Endothelial cell of umbilical vein (primary cell): ENCODE measurements at regions not wholly inside any gene's neighbourhood (a gene's known extent, or its start where the extent isn't known, plus 50 kb on each side); places are given as distances from the start of the nearest gene placed in this dataset.

Source experiments
- BruUV-seq: library from RNA; stranded (reverse); fragments of 400-500 nt; replicated peaks from 2 replicates; lab custom pipeline; 2021; lab: Mats Ljungman, UMichigan
- CTCF ChIA-PET: fragments of 300-600, 350-600 bp; sonication (Branson Sonifier 250); formaldehyde crosslinking; loops from one replicate; lab custom pipeline; 2021; ENCODE audit warnings: antibody characterized with exemption, inconsistent platforms; lab: Charles Lee
- POLR2A ChIA-PET: fragments of 300-600, 350-600 bp; sonication (Branson Sonifier 250); formaldehyde crosslinking; loops from one replicate; lab custom pipeline; 2021; ENCODE audit warnings: antibody characterized with exemption, inconsistent platforms; lab: Charles Lee
- DNase-seq: peaks from one replicate; pipeline ENCODE4 v3.0.0-alpha.2; 2011; ENCODE audit warnings: low read depth, low spot score
- FAIRE-seq: peaks from 2 replicates; lab custom pipeline; 2011; peaks lifted over from hg19 to GRCh38; lab: Jason Lieb, UNC
- H2AFZ ChIP-seq: 2 replicates; pipeline ENCODE4 v1.6.0; 2012; ENCODE audit warnings: low read depth, low read length, control low read depth, inconsistent platforms
- H3K27ac ChIP-seq: 2 replicates; pipeline ENCODE4 v1.5.1; 2011; ENCODE audit warnings: low read depth, mild to moderate bottlenecking, control low read depth, low read length, moderate library complexity; ENCODE audit not compliant: insufficient read depth
- H3K27me3 ChIP-seq, 2 experiments: 2 replicates each; pipeline versions ENCODE4 v1.6.0 to v1.6.1; 2011; ENCODE audit warnings: low read length in 2 of 2, mixed read lengths in 1 of 2; ENCODE audit not compliant: control insufficient read depth in 2 of 2, insufficient read depth in 2 of 2
- H3K36me3 ChIP-seq, 2 experiments: 2 replicates in 1 of 2; 3 replicates in 1 of 2; pipeline ENCODE4 v1.5.1; 2011; ENCODE audit warnings: low read length in 2 of 2, mild to moderate bottlenecking in 1 of 2, moderate library complexity in 1 of 2; ENCODE audit not compliant: control insufficient read depth in 2 of 2, insufficient read depth in 2 of 2; ENCODE audit errors: extremely low read depth in 1 of 2
- H3K4me1 ChIP-seq: 3 replicates; pipeline ENCODE4 v1.5.1; 2011; ENCODE audit warnings: mild to moderate bottlenecking, low read length; ENCODE audit not compliant: control insufficient read depth, insufficient read depth; ENCODE audit errors: extremely low read depth
- H3K4me2 ChIP-seq: 2 replicates; pipeline ENCODE4 v1.6.1; 2011; ENCODE audit warnings: low read length, control low read depth, mixed read lengths; ENCODE audit not compliant: insufficient read depth
- H3K4me3 ChIP-seq, 3 experiments: fragments of 200-600 bp in 1 of 3; sonication (generic), shearing (Covaris generic) in 1 of 3; replicated peaks in 1 of 3; 2 replicates each; pipeline ENCODE4 v1.5.1; 2011 to 2016; ENCODE audit warnings: control low read depth in 3 of 3, low read length in 3 of 3, mild to moderate bottlenecking in 2 of 3, inconsistent platforms in 1 of 3, low read depth in 1 of 3, moderate library complexity in 1 of 3; ENCODE audit not compliant: insufficient read depth in 1 of 3
- H3K79me2 ChIP-seq: 2 replicates; pipeline ENCODE4 v1.6.0; 2012; ENCODE audit warnings: low read length, inconsistent platforms; ENCODE audit not compliant: control insufficient read depth, insufficient read depth
- H3K9ac ChIP-seq: replicated peaks from 2 replicates; pipeline ENCODE3; 2011; ENCODE audit warnings: low read length, control low read depth; ENCODE audit not compliant: insufficient read depth; ENCODE audit errors: extremely low read depth
- H3K9me1 ChIP-seq: replicated peaks from 3 replicates; pipeline ENCODE4 v1.6.0; 2011; ENCODE audit warnings: mild to moderate bottlenecking, low read length; ENCODE audit not compliant: control insufficient read depth, insufficient read depth; ENCODE audit errors: extremely low read depth
- H3K9me3 ChIP-seq: replicated peaks from 2 replicates; pipeline ENCODE4 v1.5.1; 2012; ENCODE audit warnings: low read length, inconsistent platforms; ENCODE audit not compliant: control insufficient read depth, insufficient read depth
- H4K20me1 ChIP-seq: replicated peaks from 2 replicates; pipeline ENCODE3; 2011; ENCODE audit warnings: mild to moderate bottlenecking, low read length; ENCODE audit not compliant: control insufficient read depth, insufficient read depth; ENCODE audit errors: extremely low read depth
- CTCF ChIP-seq, 2 donors: IDR thresholded peaks; 1 replicate in 1 of 2; 2 replicates in 1 of 2; pipeline ENCODE4 v1.5.1; 2011; ENCODE audit warnings: low read length in 2 of 2, mild to moderate bottlenecking in 2 of 2, moderate library complexity in 2 of 2, control low read depth in 1 of 2, inconsistent platforms in 1 of 2, low read depth in 1 of 2; ENCODE audit not compliant: insufficient read depth in 1 of 2; ENCODE audit errors: extremely low read depth in 1 of 2
- EZH2 ChIP-seq: IDR thresholded peaks from 2 replicates; pipeline ENCODE4 v1.6.1; 2012; ENCODE audit warnings: borderline replicate concordance, low read depth, mild to moderate bottlenecking, moderate library complexity, low read length, inconsistent platforms; ENCODE audit not compliant: severe bottlenecking
- FOS ChIP-seq: IDR thresholded peaks from 2 replicates; pipeline ENCODE4 v1.6.1; 2011; ENCODE audit warnings: mild to moderate bottlenecking, low read length, moderate library complexity, borderline replicate concordance; ENCODE audit not compliant: insufficient read depth
- GATA2 ChIP-seq: IDR thresholded peaks from 2 replicates; pipeline ENCODE4 v1.7.0; 2011; ENCODE audit warnings: low read depth, mild to moderate bottlenecking, moderate library complexity, mixed read lengths, low read length; ENCODE audit not compliant: insufficient read length, insufficient read depth
- JUN ChIP-seq: IDR thresholded peaks from 2 replicates; pipeline ENCODE4 v1.6.1; 2011; ENCODE audit warnings: borderline replicate concordance, low read depth; ENCODE audit not compliant: insufficient read length, insufficient read depth
- MAX ChIP-seq: IDR thresholded peaks from 2 replicates; pipeline ENCODE4 v1.6.1; 2011; ENCODE audit not compliant: insufficient read depth, insufficient read length
- MYC ChIP-seq: IDR thresholded peaks from one replicate; pipeline ENCODE4 v1.6.1; 2011; ENCODE audit warnings: mild to moderate bottlenecking, low read depth, low read length
- POLR2A ChIP-seq: IDR thresholded peaks from 2 replicates; pipeline ENCODE4 v1.6.1; 2012; ENCODE audit warnings: low read depth, mild to moderate bottlenecking, control low read depth, low read length
- POLR2AphosphoS5 ChIP-seq: IDR thresholded peaks from 2 replicates; pipeline ENCODE4 v1.6.1; 2012; ENCODE audit warnings: low read depth, mild to moderate bottlenecking, control low read depth, low read length, moderate library complexity; ENCODE audit not compliant: insufficient read depth
- dilution Hi-C: fragments of 300-500 bp; cut with MboI; formaldehyde crosslinking; loops from one replicate; pipeline ENCODE4 v1.15.0; 2019; ENCODE audit warnings: low sequenced_read_pairs; ENCODE audit not compliant: extremely low pct_ligation_motif_present
- intact Hi-C: fragments of 100-400 bp; cut with micrococcal nuclease; formaldehyde crosslinking; loops from one replicate; pipeline ENCODE4 v1.10.0; 2022

GRCh38 chr6:139547804-139548203, 173.4 kb upstream of the CITED2 start:
- Histone ChIP-seq H3K27me3 (no peaks in the 10 kb centered on the region), H3K36me3 (no peaks in the 10 kb centered on the region), H3K9me3 (no peaks in the 10 kb centered on the region), H3K79me2 (no peaks in the 10 kb centered on the region), H3K27ac (no peak overlapping the region), H3K4me3 (no peak overlapping the region), H4K20me1 (no peaks in the 10 kb centered on the region), H3K4me1 (no peaks in the 10 kb centered on the region), H3K9ac (no peak overlapping the region), H3K4me2 (no peak overlapping the region), H2AFZ (no peak overlapping the region), H3K9me1 (no peaks in the 10 kb centered on the region)
- BruUV-seq = no TSS peak
- CTCF ChIA-PET = no interaction called here
- FAIRE-seq = no peak
- POLR2A ChIA-PET = no interaction called here
- intact Hi-C loops (no loop called here), dilution Hi-C loops (no loop called here)
- TF ChIP-seq MAX = no peak
- TF ChIP-seq GATA2 = no peak
- TF ChIP-seq CTCF (IDR thresholded peaks at IDR 0.05; ENCODE audit: extremely low read depth in 1 of 2, insufficient read depth in 1 of 2, low read depth in 1 of 2, low read length in 2 of 2) = no peak
- no peak for TF ChIP-seq POLR2AphosphoS5
- TF ChIP-seq MYC = no peak
- no peak for TF ChIP-seq JUN
- TF ChIP-seq EZH2 = no peak
- no peak for TF ChIP-seq POLR2A
- no peak for TF ChIP-seq FOS
- no peak for DNase-seq
